ENCODE measurements at regions not wholly inside any gene's neighbourhood (a gene's known extent, or its start where the extent isn't known, plus 50 kb on each side); places are given as distances from the start of the nearest gene placed in this dataset.

DNA sequence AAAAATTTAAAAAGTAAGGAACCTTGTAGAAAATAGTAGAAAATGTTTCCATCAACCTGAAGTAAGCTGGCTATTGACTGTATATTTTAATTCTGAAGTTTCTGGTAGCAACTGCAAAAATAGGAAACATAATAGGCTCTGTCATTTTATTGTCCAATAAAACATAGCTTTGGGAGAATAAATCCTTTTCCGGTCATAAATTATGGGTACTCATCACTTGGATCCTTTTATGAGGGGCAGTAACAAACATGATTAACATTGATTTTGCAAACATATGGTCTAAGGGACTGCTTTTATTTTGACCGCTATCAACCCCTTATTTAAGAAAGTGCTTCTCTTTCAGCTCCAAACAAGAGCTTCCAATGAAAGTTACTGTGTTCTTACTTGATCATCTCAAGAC is 495.9 kb upstream of the ANKRD30A start:
- no peak overlapping the region for H3K4me3 ChIP-seq (ENCODE audit: low read depth, low read length)
- DNase-seq (ENCODE audit: low read depth), result no peak
- TF ChIP-seq, protein P1, sequence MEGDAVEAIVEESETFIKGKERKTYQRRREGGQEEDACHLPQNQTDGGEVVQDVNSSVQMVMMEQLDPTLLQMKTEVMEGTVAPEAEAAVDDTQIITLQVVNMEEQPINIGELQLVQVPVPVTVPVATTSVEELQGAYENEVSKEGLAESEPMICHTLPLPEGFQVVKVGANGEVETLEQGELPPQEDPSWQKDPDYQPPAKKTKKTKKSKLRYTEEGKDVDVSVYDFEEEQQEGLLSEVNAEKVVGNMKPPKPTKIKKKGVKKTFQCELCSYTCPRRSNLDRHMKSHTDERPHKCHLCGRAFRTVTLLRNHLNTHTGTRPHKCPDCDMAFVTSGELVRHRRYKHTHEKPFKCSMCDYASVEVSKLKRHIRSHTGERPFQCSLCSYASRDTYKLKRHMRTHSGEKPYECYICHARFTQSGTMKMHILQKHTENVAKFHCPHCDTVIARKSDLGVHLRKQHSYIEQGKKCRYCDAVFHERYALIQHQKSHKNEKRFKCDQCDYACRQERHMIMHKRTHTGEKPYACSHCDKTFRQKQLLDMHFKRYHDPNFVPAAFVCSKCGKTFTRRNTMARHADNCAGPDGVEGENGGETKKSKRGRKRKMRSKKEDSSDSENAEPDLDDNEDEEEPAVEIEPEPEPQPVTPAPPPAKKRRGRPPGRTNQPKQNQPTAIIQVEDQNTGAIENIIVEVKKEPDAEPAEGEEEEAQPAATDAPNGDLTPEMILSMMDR (conservative IDR thresholded peaks at IDR 0.05; ENCODE audit: low read depth, low read length), result no peak

DNA sequence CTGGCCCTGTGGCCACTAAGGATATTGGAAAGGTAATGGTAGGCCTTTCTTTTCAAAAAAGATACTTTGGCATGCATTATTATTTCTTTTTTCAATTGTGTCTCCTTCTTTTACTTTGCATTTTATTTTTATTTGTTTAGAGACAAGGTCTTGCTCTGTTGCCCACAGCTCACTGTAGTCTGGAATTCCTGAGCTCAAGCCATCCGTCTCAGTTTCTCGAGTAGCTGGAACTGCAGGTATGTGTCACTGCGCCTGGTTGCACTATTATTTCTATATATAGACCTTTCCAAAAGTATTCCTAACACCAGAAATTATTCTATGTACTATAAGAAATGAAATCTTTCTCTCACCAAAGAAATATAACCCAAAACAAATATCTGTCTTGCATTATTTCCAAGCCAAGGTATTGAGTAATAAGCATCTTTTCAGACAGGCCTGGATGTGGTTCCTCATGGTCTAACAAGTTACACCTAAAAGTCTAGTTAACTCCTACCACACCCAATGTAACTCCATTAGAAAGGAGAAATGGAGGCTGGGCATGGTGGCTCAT is 500.8 kb upstream of the ANKRD30A start:
- DNase-seq (ENCODE audit: low read depth), result peak; percentile 62
- no peak overlapping the region for H3K4me3 ChIP-seq (ENCODE audit: low read depth, low read length)
- TF ChIP-seq, protein P1 (conservative IDR thresholded peaks at IDR 0.05; ENCODE audit: low read depth, low read length), result no peak

DNA sequence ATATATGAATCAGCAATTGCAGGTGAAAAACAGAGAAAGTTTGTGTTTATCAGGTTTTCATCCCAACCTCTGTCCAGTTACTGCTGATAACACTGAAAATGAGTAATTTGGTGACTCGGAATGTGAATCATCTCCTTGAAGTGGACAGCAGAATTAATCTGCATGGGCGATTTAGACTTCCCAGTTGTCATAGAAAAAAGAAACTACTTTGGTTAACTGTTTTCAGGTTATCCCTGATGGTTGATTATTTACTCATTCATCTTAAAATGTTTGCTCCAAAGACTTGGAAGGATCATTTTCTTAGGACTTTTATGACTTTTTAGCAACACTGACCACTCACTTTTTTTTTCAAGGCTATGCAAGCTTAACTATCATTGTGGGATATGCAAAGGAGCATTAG is 504.1 kb upstream of the ANKRD30A start:
- H3K4me3 ChIP-seq (ENCODE audit: low read depth, low read length), result no peak overlapping the region
- TF ChIP-seq, protein P1 (conservative IDR thresholded peaks at IDR 0.05; ENCODE audit: low read depth, low read length), result no peak
- peak; percentile 59 for DNase-seq (ENCODE audit: low read depth)

DNA sequence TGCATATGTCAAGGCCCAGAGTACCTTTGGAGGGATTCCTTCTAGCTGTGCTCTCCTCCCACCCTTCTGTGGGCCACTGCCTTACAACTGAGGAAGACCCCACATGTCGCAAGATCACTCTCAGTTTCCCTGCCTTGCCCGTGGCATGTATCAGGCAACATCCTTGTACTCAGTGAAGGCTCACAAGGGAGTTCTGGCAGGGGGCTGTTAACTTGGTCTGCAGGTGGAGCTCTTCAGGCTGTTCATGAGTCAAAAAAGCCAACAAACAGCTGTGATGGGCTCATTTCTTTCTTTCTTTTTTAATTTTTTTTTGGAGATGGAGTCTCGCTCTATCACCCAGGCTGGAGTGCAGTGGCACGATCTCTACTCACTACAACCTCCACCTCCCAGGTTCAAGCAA is 513.0 kb upstream of the ANKRD30A start:
- DNase-seq (ENCODE audit: low read depth), result no peak
- TF ChIP-seq, protein P1 (conservative IDR thresholded peaks at IDR 0.05; ENCODE audit: low read depth, low read length), result no peak

DNA sequence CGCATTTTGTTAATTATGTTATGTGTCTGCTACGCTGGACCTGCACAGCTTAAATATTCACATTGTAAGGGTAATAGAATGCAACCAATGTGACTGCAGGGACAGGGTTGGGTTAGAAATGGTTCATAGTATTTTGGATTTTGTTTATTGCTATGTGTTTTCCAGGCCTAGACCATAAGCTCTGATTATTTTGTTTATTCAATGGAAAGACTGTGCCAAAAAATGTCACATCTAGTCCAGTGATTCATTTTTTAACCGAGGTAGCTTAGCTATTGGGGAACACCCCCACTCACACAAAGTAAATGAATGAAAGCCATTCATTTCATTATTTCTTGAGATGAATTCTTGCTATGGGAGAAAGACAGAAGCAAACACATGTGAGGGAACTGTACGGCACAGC is 516.5 kb upstream of the ANKRD30A start:
- TF ChIP-seq, protein P1 (conservative IDR thresholded peaks at IDR 0.05; ENCODE audit: low read depth, low read length), result no peak
- H3K4me3 ChIP-seq (ENCODE audit: low read depth, low read length), result no peak overlapping the region
- DNase-seq (ENCODE audit: low read depth), result no peak

More for the DNA sequence above, 513.0 kb upstream of the ANKRD30A start:
- H3K4me3 ChIP-seq (ENCODE audit: low read depth, low read length), result no peak overlapping the region

DNA sequence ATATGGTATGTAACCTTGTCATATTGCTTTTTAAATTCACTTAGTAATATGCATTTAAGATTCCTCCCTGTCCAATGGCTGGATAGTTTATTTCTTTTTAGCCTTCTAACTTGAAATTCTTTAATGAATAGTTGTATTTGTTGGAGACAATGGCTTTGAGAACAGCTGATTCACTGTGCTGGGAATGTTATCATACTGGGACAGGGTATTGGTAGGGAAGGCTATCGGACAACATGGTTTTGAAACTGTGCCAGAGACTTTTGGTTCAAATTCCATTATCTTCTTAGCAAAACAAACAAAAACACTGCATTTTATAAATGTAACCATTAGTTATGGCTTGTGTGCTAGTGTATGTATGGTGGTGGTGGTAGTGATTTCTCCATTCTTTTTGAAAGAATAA is 517.1 kb upstream of the ANKRD30A start:
- H3K4me3 ChIP-seq (ENCODE audit: low read depth, low read length), result no peak overlapping the region
- DNase-seq (ENCODE audit: low read depth), result no peak
- TF ChIP-seq, protein P1 (conservative IDR thresholded peaks at IDR 0.05; ENCODE audit: low read depth, low read length), result no peak

DNA sequence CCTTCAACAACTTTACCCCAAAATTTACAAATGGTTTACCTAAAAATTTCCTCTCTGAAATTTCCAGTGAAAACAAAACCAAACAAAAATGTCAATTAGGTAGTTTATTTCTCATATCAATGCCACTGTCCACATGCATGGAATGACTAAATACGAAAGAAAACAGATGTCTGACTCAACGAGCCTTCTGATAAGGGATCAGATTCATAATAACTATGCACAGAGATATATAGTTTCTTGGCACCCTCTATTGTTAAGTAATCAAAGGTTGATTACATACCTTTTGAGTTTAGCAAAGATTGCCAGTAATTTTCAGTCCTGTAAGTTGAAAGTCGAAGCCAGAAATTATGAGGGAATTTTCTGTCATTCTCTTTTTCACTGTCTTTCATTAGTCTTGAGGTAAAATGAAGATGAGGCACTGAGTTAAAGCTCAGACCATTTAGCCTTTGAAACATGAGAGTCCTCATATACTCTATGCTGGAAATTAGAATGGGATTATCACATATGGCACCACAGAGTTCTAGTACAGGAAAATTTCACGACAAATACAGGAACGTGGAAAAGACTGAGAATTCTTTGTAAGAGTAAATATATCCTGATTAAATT is 519.1 kb upstream of the ANKRD30A start:
- DNase-seq (ENCODE audit: low read depth), result no peak
- no peak overlapping the region for H3K4me3 ChIP-seq (ENCODE audit: low read depth, low read length)
- TF ChIP-seq, protein P1 (conservative IDR thresholded peaks at IDR 0.05; ENCODE audit: low read depth, low read length), result no peak
